H9 (cell line): ENCODE measurements at regions not wholly inside any gene's neighbourhood (a gene's known extent, or its start where the extent isn't known, plus 50 kb on each side); places are given as distances from the start of the nearest gene placed in this dataset.

Experiments
- DNase-seq: peaks from one replicate; pipeline ENCODE4 v3.0.0-alpha.2; 2017
- H2AFZ ChIP-seq: one replicate; pipeline ENCODE4 v1.6.1; 2013; ENCODE audit warnings: mild to moderate bottlenecking, low read length, control low read depth, moderate library complexity
- H2AK5ac ChIP-seq: 2 replicates; pipeline ENCODE4 v1.6.1; 2013; ENCODE audit warnings: low read length, control low read depth, mixed read lengths; ENCODE audit not compliant: insufficient read length
- H2BK120ac ChIP-seq: one replicate; pipeline ENCODE4 v1.6.1; 2013; ENCODE audit warnings: low read depth, mild to moderate bottlenecking, low read length, control low read depth, inconsistent platforms; ENCODE audit not compliant: poor library complexity, severe bottlenecking
- H2BK12ac ChIP-seq: 2 replicates; pipeline ENCODE4 v1.6.1; 2013; ENCODE audit warnings: low read length, control low read depth, mixed read lengths, low read depth; ENCODE audit not compliant: insufficient read length
- H2BK15ac ChIP-seq: 2 replicates; pipeline ENCODE4 v1.6.1; 2013; ENCODE audit warnings: low read depth, low read length, control low read depth
- H2BK20ac ChIP-seq: one replicate; pipeline ENCODE4 v1.6.1; 2013; ENCODE audit warnings: low read depth, mild to moderate bottlenecking, low read length, control low read depth, inconsistent platforms; ENCODE audit not compliant: poor library complexity, severe bottlenecking
- H2BK5ac ChIP-seq: 2 replicates; pipeline ENCODE4 v1.6.1; 2013; ENCODE audit warnings: low read length, control low read depth, mixed read lengths; ENCODE audit not compliant: insufficient read length
- H3K14ac ChIP-seq: 2 replicates; pipeline ENCODE4 v1.6.1; 2013; ENCODE audit warnings: low read length, control low read depth; ENCODE audit not compliant: insufficient read depth
- H3K18ac ChIP-seq: 2 replicates; pipeline ENCODE4 v1.6.1; 2013; ENCODE audit warnings: low read depth, mild to moderate bottlenecking, mixed read lengths, low read length, control low read depth; ENCODE audit not compliant: insufficient read length
- H3K23ac ChIP-seq: 2 replicates; pipeline ENCODE4 v1.6.1; 2013; ENCODE audit warnings: low read length, control low read depth, mixed read lengths, low read depth; ENCODE audit not compliant: insufficient read length
- H3K23me2 ChIP-seq: 2 replicates; pipeline ENCODE4 v1.6.1; 2013; ENCODE audit warnings: low read depth, mild to moderate bottlenecking, mixed read lengths, low read length, control low read depth; ENCODE audit not compliant: insufficient read length, poor library complexity, severe bottlenecking
- H3K27ac ChIP-seq: 2 replicates; pipeline ENCODE4 v1.5.1; 2013; ENCODE audit warnings: low read length, control low read depth, mixed read lengths, low read depth; ENCODE audit not compliant: insufficient read length
- H3K27me3 ChIP-seq: 2 replicates; pipeline ENCODE4 v1.6.1; 2013; ENCODE audit warnings: low read length, control low read depth, inconsistent platforms; ENCODE audit not compliant: insufficient read depth
- H3K4ac ChIP-seq: 2 replicates; pipeline ENCODE4 v1.6.1; 2013; ENCODE audit warnings: low read depth, mild to moderate bottlenecking, control low read depth, inconsistent platforms, low read length, moderate library complexity
- H3K4me1 ChIP-seq: 2 replicates; pipeline ENCODE4 v1.6.1; 2013; ENCODE audit warnings: low read length, control low read depth, inconsistent platforms; ENCODE audit not compliant: insufficient read depth
- H3K4me2 ChIP-seq: 2 replicates; pipeline ENCODE4 v1.6.1; 2013; ENCODE audit warnings: low read length, control low read depth, mixed read lengths; ENCODE audit not compliant: insufficient read length, insufficient read depth
- H3K56ac ChIP-seq: 2 replicates; pipeline ENCODE4 v1.6.1; 2013; ENCODE audit warnings: low read depth, mild to moderate bottlenecking, mixed read lengths, low read length, control low read depth; ENCODE audit not compliant: insufficient read length
- H3K79me1 ChIP-seq: 2 replicates; pipeline ENCODE4 v1.6.1; 2013; ENCODE audit warnings: low read depth, mild to moderate bottlenecking, moderate library complexity, low read length, control low read depth, inconsistent platforms; ENCODE audit not compliant: insufficient read depth, poor library complexity, severe bottlenecking
- H3K79me2 ChIP-seq: 2 replicates; pipeline ENCODE4 v1.6.1; 2013; ENCODE audit warnings: low read length, control low read depth, inconsistent platforms; ENCODE audit not compliant: insufficient read depth
- H3K9ac ChIP-seq: 2 replicates; pipeline ENCODE4 v1.6.1; 2013; ENCODE audit warnings: low read length, control low read depth, mixed read lengths; ENCODE audit not compliant: insufficient read length; ENCODE audit errors: extremely low read depth
- H3K9me3 ChIP-seq: one replicate; pipeline ENCODE4 v1.6.1; 2013; ENCODE audit warnings: low read depth, low read length, inconsistent platforms; ENCODE audit not compliant: control insufficient read depth
- H3T11ph ChIP-seq: one replicate; pipeline ENCODE4 v1.6.1; 2013; ENCODE audit warnings: mild to moderate bottlenecking, low read length, control low read depth, inconsistent platforms
- H4K20me1 ChIP-seq: one replicate; pipeline ENCODE4 v1.6.1; 2013; ENCODE audit not compliant: control insufficient read depth, insufficient read length, insufficient read depth
- H4K5ac ChIP-seq: 2 replicates; pipeline ENCODE4 v1.6.1; 2013; ENCODE audit warnings: low read depth, mild to moderate bottlenecking, mixed read lengths, low read length, control low read depth; ENCODE audit not compliant: insufficient read length
- H4K8ac ChIP-seq: replicated peaks from 2 replicates; pipeline ENCODE4 v1.6.1; 2013; ENCODE audit warnings: low read length, control low read depth, mixed read lengths, low read depth; ENCODE audit not compliant: insufficient read length
- H4K91ac ChIP-seq: 2 replicates; pipeline ENCODE4 v1.6.1; 2013; ENCODE audit warnings: low read depth, mild to moderate bottlenecking, moderate library complexity, mixed read lengths, low read length, control low read depth; ENCODE audit not compliant: insufficient read length
- H3K27ac Mint-ChIP-seq, 3 experiments: 2 replicates in 2 of 3; 3 replicates in 1 of 3; pipeline ENCODE4 v1.8.0; 2020 to 2021; ENCODE audit warnings: mixed read lengths in 3 of 3, mild to moderate bottlenecking in 1 of 3, moderate library complexity in 1 of 3
- H3K27me3 Mint-ChIP-seq: 2 replicates; pipeline ENCODE4 v1.8.0; 2021; ENCODE audit warnings: low read depth, mild to moderate bottlenecking, moderate library complexity, mixed read lengths
- H3K36me3 Mint-ChIP-seq, 3 experiments: 2 replicates in 2 of 3; 3 replicates in 1 of 3; pipeline ENCODE4 v1.8.0; 2020 to 2021; ENCODE audit warnings: low read depth in 3 of 3, mixed read lengths in 3 of 3; ENCODE audit not compliant: insufficient read depth in 1 of 3
- H3K4me1 Mint-ChIP-seq, 2 experiments: 2 replicates each; pipeline ENCODE4 v1.8.0; 2020; ENCODE audit warnings: mixed read lengths in 2 of 2
- H3K4me3 Mint-ChIP-seq, 2 experiments: 2 replicates in 1 of 2; 3 replicates in 1 of 2; pipeline ENCODE4 v1.8.0; 2020 to 2021; ENCODE audit warnings: mild to moderate bottlenecking in 2 of 2, mixed read lengths in 2 of 2, moderate library complexity in 1 of 2
- H3K9me3 Mint-ChIP-seq, 2 experiments: 2 replicates in 1 of 2; 3 replicates in 1 of 2; pipeline ENCODE4 v1.8.0; 2020; ENCODE audit warnings: mild to moderate bottlenecking in 2 of 2, mixed read lengths in 2 of 2, moderate library complexity in 1 of 2
- TF ChIP-seq, protein P1 (sequence below): fragments of 200-600 bp; sonication (generic); conservative IDR thresholded peaks from 3 replicates; pipeline ENCODE4 v1.8.0; 2021; ENCODE audit warnings: antibody characterized with exemption, mild to moderate bottlenecking

DNA sequence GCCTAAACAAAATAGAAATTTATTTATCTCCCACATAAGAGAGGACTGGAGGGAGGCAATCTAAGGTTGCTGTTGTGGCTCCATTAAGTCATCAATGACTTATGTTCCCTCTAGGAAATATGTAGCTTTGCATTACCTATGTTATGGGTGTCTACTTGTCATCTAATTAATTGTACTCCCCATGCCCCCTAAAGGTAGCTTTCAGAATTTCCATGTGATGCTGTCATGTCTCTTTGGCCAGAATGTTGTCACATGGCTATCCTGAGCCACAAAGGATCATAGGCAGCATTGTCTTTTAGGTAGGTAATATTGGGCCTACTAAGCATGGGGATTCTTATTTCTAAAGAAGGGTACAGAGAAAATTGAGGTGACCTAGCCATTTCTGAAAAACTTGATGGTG lies 935.6 kb upstream of the FANCL start:
- no peak overlapping the region for H2AK5ac ChIP-seq
- Mint-ChIP-seq H3K27ac (no peak overlapping the region), H3K4me3 (no peak overlapping the region), H3K4me1 (peaks cover 14% of the 10 kb centered on the region in 2 experiments), H3K27me3 (peaks cover 10% of the 10 kb centered on the region), H3K36me3 (no peaks in the 10 kb centered on the region), H3K9me3 (no peaks in the 10 kb centered on the region)
- no peak overlapping the region for H3K4me2 ChIP-seq
- DNase-seq: no peak
- H3K18ac ChIP-seq: no peak overlapping the region
- H3K79me2 ChIP-seq: no peaks in the 10 kb centered on the region
- no peak overlapping the region for H3K9ac ChIP-seq
- H4K8ac ChIP-seq: no peak overlapping the region
- no peak overlapping the region for H3K23ac ChIP-seq
- no peak overlapping the region for H3T11ph ChIP-seq
- H2AFZ ChIP-seq: no peak overlapping the region
- no peak overlapping the region for H2BK20ac ChIP-seq
- H3K27ac ChIP-seq: no peak overlapping the region
- H2BK15ac ChIP-seq: no peak overlapping the region
- H4K91ac ChIP-seq: no peak overlapping the region
- no peaks in the 10 kb centered on the region for H3K79me1 ChIP-seq
- no peak overlapping the region for H3K4ac ChIP-seq
- no peaks in the 10 kb centered on the region for H3K4me1 ChIP-seq
- TF ChIP-seq, protein P1, sequence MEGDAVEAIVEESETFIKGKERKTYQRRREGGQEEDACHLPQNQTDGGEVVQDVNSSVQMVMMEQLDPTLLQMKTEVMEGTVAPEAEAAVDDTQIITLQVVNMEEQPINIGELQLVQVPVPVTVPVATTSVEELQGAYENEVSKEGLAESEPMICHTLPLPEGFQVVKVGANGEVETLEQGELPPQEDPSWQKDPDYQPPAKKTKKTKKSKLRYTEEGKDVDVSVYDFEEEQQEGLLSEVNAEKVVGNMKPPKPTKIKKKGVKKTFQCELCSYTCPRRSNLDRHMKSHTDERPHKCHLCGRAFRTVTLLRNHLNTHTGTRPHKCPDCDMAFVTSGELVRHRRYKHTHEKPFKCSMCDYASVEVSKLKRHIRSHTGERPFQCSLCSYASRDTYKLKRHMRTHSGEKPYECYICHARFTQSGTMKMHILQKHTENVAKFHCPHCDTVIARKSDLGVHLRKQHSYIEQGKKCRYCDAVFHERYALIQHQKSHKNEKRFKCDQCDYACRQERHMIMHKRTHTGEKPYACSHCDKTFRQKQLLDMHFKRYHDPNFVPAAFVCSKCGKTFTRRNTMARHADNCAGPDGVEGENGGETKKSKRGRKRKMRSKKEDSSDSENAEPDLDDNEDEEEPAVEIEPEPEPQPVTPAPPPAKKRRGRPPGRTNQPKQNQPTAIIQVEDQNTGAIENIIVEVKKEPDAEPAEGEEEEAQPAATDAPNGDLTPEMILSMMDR: peak; percentile 24; the same call in 2 of the 3 replicates
- H3K56ac ChIP-seq: no peak overlapping the region
- no peak overlapping the region for H3K14ac ChIP-seq
- H2BK5ac ChIP-seq: no peak overlapping the region
- H3K9me3 ChIP-seq: no peaks in the 10 kb centered on the region
- H4K5ac ChIP-seq: no peak overlapping the region
- H2BK12ac ChIP-seq: no peak overlapping the region
- H3K27me3 ChIP-seq: no peaks in the 10 kb centered on the region
- no peaks in the 10 kb centered on the region for H4K20me1 ChIP-seq
- H3K23me2 ChIP-seq: no peaks in the 10 kb centered on the region
- H2BK120ac ChIP-seq: no peak overlapping the region
